ENCODE measurements at regions not wholly inside any gene's neighbourhood (a gene's known extent, or its start where the extent isn't known, plus 50 kb on each side); places are given as distances from the start of the nearest gene placed in this dataset.

GRCh38 chr3:187896646-187897045 lies 151.4 kb upstream of the BCL6 start:
- TF ChIP-seq, protein P1, sequence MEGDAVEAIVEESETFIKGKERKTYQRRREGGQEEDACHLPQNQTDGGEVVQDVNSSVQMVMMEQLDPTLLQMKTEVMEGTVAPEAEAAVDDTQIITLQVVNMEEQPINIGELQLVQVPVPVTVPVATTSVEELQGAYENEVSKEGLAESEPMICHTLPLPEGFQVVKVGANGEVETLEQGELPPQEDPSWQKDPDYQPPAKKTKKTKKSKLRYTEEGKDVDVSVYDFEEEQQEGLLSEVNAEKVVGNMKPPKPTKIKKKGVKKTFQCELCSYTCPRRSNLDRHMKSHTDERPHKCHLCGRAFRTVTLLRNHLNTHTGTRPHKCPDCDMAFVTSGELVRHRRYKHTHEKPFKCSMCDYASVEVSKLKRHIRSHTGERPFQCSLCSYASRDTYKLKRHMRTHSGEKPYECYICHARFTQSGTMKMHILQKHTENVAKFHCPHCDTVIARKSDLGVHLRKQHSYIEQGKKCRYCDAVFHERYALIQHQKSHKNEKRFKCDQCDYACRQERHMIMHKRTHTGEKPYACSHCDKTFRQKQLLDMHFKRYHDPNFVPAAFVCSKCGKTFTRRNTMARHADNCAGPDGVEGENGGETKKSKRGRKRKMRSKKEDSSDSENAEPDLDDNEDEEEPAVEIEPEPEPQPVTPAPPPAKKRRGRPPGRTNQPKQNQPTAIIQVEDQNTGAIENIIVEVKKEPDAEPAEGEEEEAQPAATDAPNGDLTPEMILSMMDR (conservative IDR thresholded peaks at IDR 0.05), result no peak
- no peak overlapping the region for H3K27ac ChIP-seq

DNA sequence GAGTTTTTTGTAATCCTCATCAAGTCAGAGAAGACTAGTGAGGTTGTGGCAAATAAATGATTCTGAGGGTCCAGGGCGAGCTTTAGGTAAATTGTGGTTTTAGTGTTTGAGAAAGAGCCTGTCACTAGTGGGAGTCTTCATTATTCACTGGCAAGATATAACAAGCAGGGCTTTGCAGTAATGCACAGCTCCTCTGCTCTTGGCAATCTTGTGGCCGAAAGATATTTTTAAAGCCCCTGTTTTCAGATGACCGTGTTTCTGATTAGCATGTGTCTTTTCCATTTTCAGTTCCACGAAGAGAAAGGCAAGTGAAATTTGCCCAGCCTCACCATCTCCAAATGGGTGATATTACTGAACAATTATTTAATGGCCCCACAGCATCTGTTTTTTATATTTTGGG lies 154.0 kb upstream of the BCL6 start:
- H3K27ac ChIP-seq, result no peak overlapping the region
- TF ChIP-seq, protein P1 (conservative IDR thresholded peaks at IDR 0.05), result no peak

- H3K27ac ChIP-seq, result no peak overlapping the region
- TF ChIP-seq, protein P1 (conservative IDR thresholded peaks at IDR 0.05), result no peak
Observed at GRCh38 chr3:187900993-187901755, 155.9 kb upstream of the BCL6 start.

DNA sequence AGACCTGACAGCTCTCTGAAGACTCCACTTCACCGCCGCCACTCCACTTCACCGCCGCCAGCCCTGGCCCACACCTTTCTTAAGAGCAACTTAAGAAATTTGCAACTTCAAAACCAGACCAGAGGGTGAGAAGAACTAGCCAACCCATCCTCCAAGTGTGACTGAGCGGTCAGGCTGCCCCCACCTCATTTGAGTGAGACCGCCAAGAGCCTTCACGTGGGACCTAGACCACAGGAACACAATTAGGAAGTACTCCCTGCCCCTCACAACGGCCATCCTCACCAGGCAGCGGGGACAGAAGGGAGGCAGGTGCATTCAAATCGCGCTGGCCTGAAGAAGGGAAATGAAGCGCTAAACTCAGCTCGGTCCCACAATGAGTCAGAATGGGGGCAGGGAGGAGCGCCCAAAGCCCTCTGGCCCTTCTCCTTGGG lies 156.8 kb upstream of the BCL6 start:
- H3K27ac ChIP-seq, result no peak overlapping the region
- TF ChIP-seq, protein P1 (conservative IDR thresholded peaks at IDR 0.05), result no peak

DNA sequence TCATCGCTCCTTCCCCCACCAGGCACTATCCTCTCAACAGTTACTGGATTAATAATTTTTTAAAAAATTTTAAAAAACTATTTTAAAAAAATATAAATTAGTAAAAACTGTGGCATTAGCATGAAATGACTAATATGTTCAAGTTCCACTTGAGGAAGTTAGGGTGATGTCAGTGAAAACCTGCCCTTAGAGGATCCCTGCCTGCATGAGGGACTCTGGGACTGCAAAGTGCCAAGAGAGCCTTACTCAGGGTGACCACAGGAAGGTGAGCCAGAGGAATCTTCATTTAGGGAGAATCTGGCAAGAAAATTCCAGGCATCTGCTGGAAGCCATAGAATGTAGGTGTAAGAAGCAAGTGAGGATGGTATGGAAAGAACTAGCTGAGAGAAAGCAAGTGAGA lies 157.7 kb upstream of the BCL6 start:
- H3K27ac ChIP-seq, result no peak overlapping the region
- TF ChIP-seq, protein P1 (conservative IDR thresholded peaks at IDR 0.05), result no peak

GRCh38 chr3:187903697-187904096 lies 158.4 kb upstream of the BCL6 start:
- TF ChIP-seq, protein P1 (conservative IDR thresholded peaks at IDR 0.05), result no peak

DNA sequence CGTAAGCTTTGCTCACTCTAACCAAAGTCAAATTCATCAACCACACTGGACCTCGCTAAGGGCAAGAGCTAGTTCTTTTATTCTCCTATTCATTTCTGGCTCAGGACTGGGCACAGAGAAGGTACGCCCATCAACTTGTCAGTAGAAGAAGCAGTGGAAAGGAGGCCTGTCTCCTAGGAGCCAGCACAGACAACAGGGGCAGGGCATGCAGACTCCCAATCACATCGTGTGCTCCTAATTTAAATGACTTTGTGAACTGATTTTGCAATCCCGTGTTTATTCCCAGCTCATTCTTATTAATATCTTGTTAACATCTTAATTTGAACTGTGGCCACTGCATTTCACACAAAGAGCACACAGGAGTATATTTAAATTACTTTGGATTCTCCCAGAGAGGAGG lies 161.1 kb upstream of the BCL6 start:
- TF ChIP-seq, protein P1 (conservative IDR thresholded peaks at IDR 0.05), result no peak
- no peak overlapping the region for H3K27ac ChIP-seq

More at GRCh38 chr3:187903697-187904096, 158.4 kb upstream of the BCL6 start:
- no peak overlapping the region for H3K27ac ChIP-seq

All from VCaP (cell line).